SK-N-SH treated with all-trans-retinoic acid at 6 μM for 48 hours (cell line): ENCODE measurements at regions not wholly inside any gene's neighbourhood (a gene's known extent, or its start where the extent isn't known, plus 50 kb on each side); places are given as distances from the start of the nearest gene placed in this dataset.

Source experiments
- ATAC-seq: fragments of 200-7000 bp; cut with Tn5 transposase; 3 replicates; pipeline ENCODE4 v1.9.1; 2020; ENCODE audit warnings: mild to moderate bottlenecking, moderate library complexity
- ARNTL ChIP-seq: fragments of 450-650 bp; formaldehyde crosslinking; IDR thresholded peaks from 2 replicates; pipeline ENCODE4 v1.5.0; 2020; ENCODE audit warnings: low read depth, mild to moderate bottlenecking, moderate library complexity, borderline replicate concordance
- BACH2 ChIP-seq: fragments of 250-450 bp; sonication (Bioruptor Pico); IDR thresholded peaks from 2 replicates; pipeline ENCODE4 v1.9.0; 2021; ENCODE audit warnings: mild to moderate bottlenecking, borderline replicate concordance
- CREB5 ChIP-seq: fragments of 250-450 bp; sonication (Bioruptor Pico); IDR thresholded peaks from 2 replicates; pipeline ENCODE4 v1.5.1; 2020; ENCODE audit warnings: low read depth, mild to moderate bottlenecking, moderate library complexity
- CSDC2 ChIP-seq: fragments of 250-450 bp; sonication (Bioruptor Pico); IDR thresholded peaks from 2 replicates; pipeline ENCODE4 v1.5.0; 2020; ENCODE audit warnings: mild to moderate bottlenecking, moderate library complexity
- ESRRG ChIP-seq: fragments of 250-450 bp; sonication (Bioruptor Pico); IDR thresholded peaks from 2 replicates; pipeline ENCODE4 v1.6.1; 2021; ENCODE audit warnings: mild to moderate bottlenecking
- GLIS3 ChIP-seq: fragments of 250-450 bp; sonication (Bioruptor Pico); IDR thresholded peaks from 2 replicates; pipeline ENCODE4 v1.5.0; 2020; ENCODE audit warnings: mild to moderate bottlenecking, moderate library complexity
- ISL1 ChIP-seq: fragments of 250-450 bp; sonication (Bioruptor Pico); IDR thresholded peaks from 2 replicates; pipeline ENCODE4 v2.1.2; 2022; ENCODE audit warnings: mild to moderate bottlenecking, moderate library complexity
- OSR1 ChIP-seq: fragments of 250-450 bp; sonication (Bioruptor Pico); IDR thresholded peaks from 2 replicates; pipeline ENCODE4 v1.8.0; 2022; ENCODE audit warnings: moderate library complexity, mild to moderate bottlenecking, inconsistent platforms
- PATZ1 ChIP-seq: fragments of 250-450 bp; sonication (Bioruptor Pico); IDR thresholded peaks from 2 replicates; pipeline ENCODE4 v1.8.0; 2020; ENCODE audit warnings: mild to moderate bottlenecking, moderate library complexity, borderline replicate concordance
- PPARA ChIP-seq: fragments of 250-450 bp; sonication (Bioruptor Pico); IDR thresholded peaks from 2 replicates; pipeline ENCODE4 v1.5.0; 2020; ENCODE audit warnings: mild to moderate bottlenecking, borderline replicate concordance
- SNAI2 ChIP-seq: fragments of 250-450 bp; sonication (Bioruptor Pico); IDR thresholded peaks from 2 replicates; pipeline ENCODE4 v1.5.0; 2020; ENCODE audit warnings: mild to moderate bottlenecking, moderate library complexity
- TCF4 ChIP-seq: fragments of 250-450 bp; sonication (Bioruptor Pico); IDR thresholded peaks from 2 replicates; pipeline ENCODE4 v1.8.0; 2021; ENCODE audit warnings: mild to moderate bottlenecking, moderate library complexity, borderline replicate concordance
- TOX ChIP-seq: fragments of 250-450 bp; sonication (Bioruptor Pico); IDR thresholded peaks from 2 replicates; pipeline ENCODE4 v1.8.0; 2021; ENCODE audit warnings: mild to moderate bottlenecking, moderate library complexity, borderline replicate concordance
- TSHZ2 ChIP-seq: fragments of 250-450 bp; sonication (Bioruptor Pico); IDR thresholded peaks from 2 replicates; pipeline ENCODE4 v1.5.0; 2020; ENCODE audit warnings: mild to moderate bottlenecking, moderate library complexity
- ZC3H10 ChIP-seq: fragments of 250-450 bp; sonication (Bioruptor Pico); IDR thresholded peaks from 2 replicates; pipeline ENCODE4 v1.5.1; 2021; ENCODE audit warnings: mild to moderate bottlenecking, moderate library complexity
- ZFP3 ChIP-seq: fragments of 250-450 bp; sonication (Bioruptor Pico); IDR thresholded peaks from 2 replicates; pipeline ENCODE4 v1.5.0; 2020; ENCODE audit warnings: mild to moderate bottlenecking, moderate library complexity
- ZFP30 ChIP-seq: fragments of 450-650 bp; formaldehyde crosslinking; IDR thresholded peaks from 2 replicates; pipeline ENCODE4 v1.5.0; 2022; ENCODE audit warnings: mild to moderate bottlenecking, moderate library complexity
- ZNF565 ChIP-seq: fragments of 450-650 bp; formaldehyde crosslinking; conservative IDR thresholded peaks from 2 replicates; pipeline ENCODE4 v1.5.0; 2020; ENCODE audit warnings: low read depth, mild to moderate bottlenecking, moderate library complexity
- ZNF70 ChIP-seq: fragments of 450-650 bp; formaldehyde crosslinking; IDR thresholded peaks from 2 replicates; pipeline ENCODE4 v1.5.0; 2020; ENCODE audit warnings: mild to moderate bottlenecking, moderate library complexity
- ZNF8 ChIP-seq: fragments of 450-650 bp; formaldehyde crosslinking; IDR thresholded peaks from 2 replicates; pipeline ENCODE4 v1.5.0; 2020; ENCODE audit warnings: mild to moderate bottlenecking, moderate library complexity
- TF ChIP-seq, protein P1 (sequence below): fragments of 250-450 bp; sonication (Bioruptor Pico); IDR thresholded peaks from 2 replicates; pipeline ENCODE4 v1.8.0; 2021; ENCODE audit warnings: low read depth, mild to moderate bottlenecking, moderate library complexity, borderline replicate concordance
- TF ChIP-seq, protein P2 (sequence below): fragments of 250-450 bp; sonication (Bioruptor Pico); IDR thresholded peaks from 2 replicates; pipeline ENCODE4 v1.5.1; 2021; ENCODE audit warnings: mild to moderate bottlenecking, moderate library complexity

DNA sequence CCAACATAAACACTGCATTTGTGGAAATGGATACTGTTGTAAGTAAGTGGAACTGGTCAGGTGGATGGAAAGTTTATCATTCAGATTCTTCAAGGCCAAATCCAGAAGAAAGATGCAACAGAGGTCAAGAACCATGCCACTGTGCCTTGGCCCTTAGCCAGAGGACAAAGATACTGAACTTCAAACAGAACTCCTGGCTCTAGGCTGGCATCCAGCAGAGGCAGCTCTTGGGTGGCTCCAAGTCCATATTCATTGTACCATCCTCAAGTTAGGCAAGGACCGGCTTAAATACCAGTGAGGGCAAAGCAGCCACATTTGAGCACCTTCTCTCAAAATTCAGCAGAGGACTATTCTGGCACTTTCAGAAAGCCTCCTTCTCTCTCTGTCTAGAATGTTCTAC lies 53.2 kb downstream of the DNAAF9 start:
- ATAC-seq: no peak
- TF ChIP-seq ISL1 (CRISPR knock-in tag): no peak
- no peak for TF ChIP-seq ZFP30 (CRISPR knock-in tag)
- TF ChIP-seq BACH2 (CRISPR knock-in tag): no peak
- no peak for TF ChIP-seq ZNF8 (CRISPR knock-in tag)
- TF ChIP-seq, protein P1, sequence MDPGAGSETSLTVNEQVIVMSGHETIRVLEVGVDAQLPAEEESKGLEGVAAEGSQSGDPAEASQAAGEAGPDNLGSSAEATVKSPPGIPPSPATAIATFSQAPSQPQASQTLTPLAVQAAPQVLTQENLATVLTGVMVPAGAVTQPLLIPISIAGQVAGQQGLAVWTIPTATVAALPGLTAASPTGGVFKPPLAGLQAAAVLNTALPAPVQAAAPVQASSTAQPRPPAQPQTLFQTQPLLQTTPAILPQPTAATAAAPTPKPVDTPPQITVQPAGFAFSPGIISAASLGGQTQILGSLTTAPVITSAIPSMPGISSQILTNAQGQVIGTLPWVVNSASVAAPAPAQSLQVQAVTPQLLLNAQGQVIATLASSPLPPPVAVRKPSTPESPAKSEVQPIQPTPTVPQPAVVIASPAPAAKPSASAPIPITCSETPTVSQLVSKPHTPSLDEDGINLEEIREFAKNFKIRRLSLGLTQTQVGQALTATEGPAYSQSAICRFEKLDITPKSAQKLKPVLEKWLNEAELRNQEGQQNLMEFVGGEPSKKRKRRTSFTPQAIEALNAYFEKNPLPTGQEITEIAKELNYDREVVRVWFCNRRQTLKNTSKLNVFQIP: no peak
- TF ChIP-seq ARNTL (CRISPR knock-in tag): no peak

DNA sequence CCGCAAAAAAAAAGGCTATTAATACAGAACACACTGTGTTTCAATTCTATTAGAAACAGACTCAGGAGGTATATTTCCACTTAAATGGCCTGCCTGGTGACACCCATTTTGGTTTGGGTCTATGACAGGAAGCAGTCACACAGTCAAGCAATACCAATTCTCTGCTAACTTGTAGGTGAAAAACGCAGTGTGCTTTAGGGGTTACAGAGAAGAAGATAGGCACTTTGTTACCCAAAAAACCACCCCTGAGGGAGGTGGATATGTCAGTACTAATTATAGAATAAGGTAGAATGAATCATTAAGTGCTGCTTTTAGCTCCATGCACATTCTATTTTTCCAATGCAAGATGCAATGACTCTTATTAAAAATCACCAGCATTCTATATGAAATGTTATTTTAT lies 53.8 kb downstream of the DNAAF9 start:
- ATAC-seq: no peak
- no peak for TF ChIP-seq PATZ1 (CRISPR knock-in tag)
- no peak for TF ChIP-seq BACH2 (CRISPR knock-in tag)
- TF ChIP-seq ISL1 (CRISPR knock-in tag): no peak
- TF ChIP-seq TSHZ2: no peak
- TF ChIP-seq ZFP30 (CRISPR knock-in tag): no peak
- TF ChIP-seq SNAI2 (CRISPR knock-in tag): no peak
- no peak for TF ChIP-seq CREB5
- no peak for TF ChIP-seq ZNF8 (CRISPR knock-in tag)
- TF ChIP-seq ZNF70: no peak
- TF ChIP-seq ZFP3 (CRISPR knock-in tag): no peak
- no peak for TF ChIP-seq OSR1 (CRISPR knock-in tag)
- TF ChIP-seq ZC3H10 (CRISPR knock-in tag): no peak
- no peak for TF ChIP-seq PPARA (CRISPR knock-in tag)
- TF ChIP-seq ZNF565: no peak
- no peak for TF ChIP-seq GLIS3 (CRISPR knock-in tag)
- no peak for TF ChIP-seq CSDC2 (CRISPR knock-in tag)
- TF ChIP-seq, protein P1: no peak
- TF ChIP-seq TOX (CRISPR knock-in tag): no peak
- TF ChIP-seq ESRRG (CRISPR knock-in tag): no peak
- TF ChIP-seq, all 23 proteins: peak for 0

- TF ChIP-seq ARNTL (CRISPR knock-in tag): no peak
- TF ChIP-seq BACH2 (CRISPR knock-in tag): no peak
- no peak for TF ChIP-seq TCF4 (CRISPR knock-in tag)
- no peak for TF ChIP-seq SNAI2 (CRISPR knock-in tag)
- TF ChIP-seq, protein P2, sequence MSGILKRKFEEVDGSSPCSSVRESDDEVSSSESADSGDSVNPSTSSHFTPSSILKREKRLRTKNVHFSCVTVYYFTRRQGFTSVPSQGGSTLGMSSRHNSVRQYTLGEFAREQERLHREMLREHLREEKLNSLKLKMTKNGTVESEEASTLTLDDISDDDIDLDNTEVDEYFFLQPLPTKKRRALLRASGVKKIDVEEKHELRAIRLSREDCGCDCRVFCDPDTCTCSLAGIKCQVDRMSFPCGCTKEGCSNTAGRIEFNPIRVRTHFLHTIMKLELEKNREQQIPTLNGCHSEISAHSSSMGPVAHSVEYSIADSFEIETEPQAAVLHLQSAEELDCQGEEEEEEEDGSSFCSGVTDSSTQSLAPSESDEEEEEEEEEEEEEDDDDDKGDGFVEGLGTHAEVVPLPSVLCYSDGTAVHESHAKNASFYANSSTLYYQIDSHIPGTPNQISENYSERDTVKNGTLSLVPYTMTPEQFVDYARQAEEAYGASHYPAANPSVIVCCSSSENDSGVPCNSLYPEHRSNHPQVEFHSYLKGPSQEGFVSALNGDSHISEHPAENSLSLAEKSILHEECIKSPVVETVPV: no peak
- no peak for TF ChIP-seq TOX (CRISPR knock-in tag)
- no peak for TF ChIP-seq PATZ1 (CRISPR knock-in tag)
- TF ChIP-seq ISL1 (CRISPR knock-in tag): no peak
- no peak for TF ChIP-seq ZFP3 (CRISPR knock-in tag)
- TF ChIP-seq OSR1 (CRISPR knock-in tag): no peak
- TF ChIP-seq ZFP30 (CRISPR knock-in tag): no peak
- no peak for TF ChIP-seq ESRRG (CRISPR knock-in tag)
- no peak for TF ChIP-seq GLIS3 (CRISPR knock-in tag)
- no peak for TF ChIP-seq PPARA (CRISPR knock-in tag)
- no peak for TF ChIP-seq CSDC2 (CRISPR knock-in tag)
- TF ChIP-seq, protein P1: no peak
- no peak for TF ChIP-seq ZC3H10 (CRISPR knock-in tag)
- no peak for TF ChIP-seq ZNF565
- TF ChIP-seq, all 23 proteins: peak for 0
- no peak for ATAC-seq
These were observed 55.3 kb downstream of the DNAAF9 start for GRCh38 chr20:3352202-3352601.
